ENCODE measurements at regions not wholly inside any gene's neighbourhood (a gene's known extent, or its start where the extent isn't known, plus 50 kb on each side); places are given as distances from the start of the nearest gene placed in this dataset.

GRCh38 chr20:50242548-50242862, 51.9 kb downstream of the CEBPB start:
- H3K4me2 ChIP-seq = no peak overlapping the region
- TF ChIP-seq Cebpa-rat (IDR thresholded peaks at IDR 0.05) = no peak
- no peaks in the 10 kb centered on the region for H3K9me3 ChIP-seq
- no peak overlapping the region for H3K9ac ChIP-seq
- H4K20me1 ChIP-seq = no peaks in the 10 kb centered on the region
- no peaks in the 10 kb centered on the region for H3K27me3 ChIP-seq
- H3K4me3 ChIP-seq = no peak overlapping the region
- no peaks in the 10 kb centered on the region for H3K4me1 ChIP-seq
- H3K36me3 ChIP-seq = no peaks in the 10 kb centered on the region
- H3K27ac ChIP-seq = no peak overlapping the region

GRCh38 chr20:50242863-50243609, 52.4 kb downstream of the CEBPB start:
- Histone ChIP-seq H3K4me2 (no peak overlapping the region), H3K4me3 (no peak overlapping the region), H4K20me1 (no peaks in the 10 kb centered on the region), H3K4me1 (no peaks in the 10 kb centered on the region), H3K9ac (no peak overlapping the region), H3K36me3 (no peaks in the 10 kb centered on the region), H3K9me3 (no peaks in the 10 kb centered on the region), H3K27me3 (no peaks in the 10 kb centered on the region), H3K27ac (no peak overlapping the region)
- TF ChIP-seq Cebpa-rat (IDR thresholded peaks at IDR 0.05) = no peak

GRCh38 chr20:50243610-50244351, 53.2 kb downstream of the CEBPB start:
- Histone ChIP-seq H3K27me3 (no peaks in the 10 kb centered on the region), H3K4me3 (no peak overlapping the region), H3K4me1 (no peaks in the 10 kb centered on the region), H3K4me2 (no peak overlapping the region), H3K9ac (no peak overlapping the region), H3K36me3 (no peaks in the 10 kb centered on the region), H4K20me1 (no peaks in the 10 kb centered on the region), H3K27ac (no peak overlapping the region), H3K9me3 (no peaks in the 10 kb centered on the region)
- TF ChIP-seq Cebpa-rat (IDR thresholded peaks at IDR 0.05) = no peak

- H3K9me3 ChIP-seq = no peaks in the 10 kb centered on the region
- no peak overlapping the region for H3K27ac ChIP-seq
- TF ChIP-seq Cebpa-rat (IDR thresholded peaks at IDR 0.05) = no peak
- no peak overlapping the region for H3K4me2 ChIP-seq
- H3K36me3 ChIP-seq = no peaks in the 10 kb centered on the region
- H3K27me3 ChIP-seq = no peaks in the 10 kb centered on the region
- no peaks in the 10 kb centered on the region for H3K4me1 ChIP-seq
- no peak overlapping the region for H3K4me3 ChIP-seq
- H4K20me1 ChIP-seq = no peaks in the 10 kb centered on the region
- H3K9ac ChIP-seq = no peak overlapping the region
These were observed 53.9 kb downstream of the CEBPB start for GRCh38 chr20:50244352-50245149.

- Histone ChIP-seq H3K27me3 (no peaks in the 10 kb centered on the region), H3K4me1 (no peaks in the 10 kb centered on the region), H3K27ac (no peak overlapping the region), H3K36me3 (no peaks in the 10 kb centered on the region), H3K9ac (no peak overlapping the region), H3K4me2 (no peak overlapping the region), H3K9me3 (no peaks in the 10 kb centered on the region), H3K4me3 (no peak overlapping the region), H4K20me1 (no peaks in the 10 kb centered on the region)
- no peak for TF ChIP-seq Cebpa-rat (IDR thresholded peaks at IDR 0.05)
These were observed 55.1 kb downstream of the CEBPB start for GRCh38 chr20:50245498-50246366.

GRCh38 chr20:50246367-50247195, 56.0 kb downstream of the CEBPB start:
- no peak for TF ChIP-seq Cebpa-rat (IDR thresholded peaks at IDR 0.05)
- H3K4me2 ChIP-seq = no peak overlapping the region
- no peak overlapping the region for H3K9ac ChIP-seq

GRCh38 chr20:50247196-50248094, 56.8 kb downstream of the CEBPB start:
- no peak for TF ChIP-seq Cebpa-rat (IDR thresholded peaks at IDR 0.05)
- Histone ChIP-seq H3K4me1 (no peaks in the 10 kb centered on the region), H3K9me3 (no peaks in the 10 kb centered on the region), H3K4me2 (no peak overlapping the region), H3K27ac (no peak overlapping the region), H3K36me3 (no peaks in the 10 kb centered on the region), H3K4me3 (no peak overlapping the region), H3K9ac (no peak overlapping the region), H3K27me3 (no peaks in the 10 kb centered on the region), H4K20me1 (no peaks in the 10 kb centered on the region)

More at GRCh38 chr20:50246367-50247195, 56.0 kb downstream of the CEBPB start:
- Histone ChIP-seq H3K27me3 (no peaks in the 10 kb centered on the region), H3K36me3 (no peaks in the 10 kb centered on the region), H3K27ac (no peak overlapping the region), H3K4me3 (no peak overlapping the region), H3K9me3 (no peaks in the 10 kb centered on the region), H4K20me1 (no peaks in the 10 kb centered on the region), H3K4me1 (no peaks in the 10 kb centered on the region)

- H3K27me3 ChIP-seq = no peaks in the 10 kb centered on the region
- no peaks in the 10 kb centered on the region for H3K4me1 ChIP-seq
- H3K4me3 ChIP-seq = no peak overlapping the region
- H3K9me3 ChIP-seq = no peaks in the 10 kb centered on the region
- no peak overlapping the region for H3K27ac ChIP-seq
- H3K36me3 ChIP-seq = no peaks in the 10 kb centered on the region
- TF ChIP-seq Cebpa-rat (IDR thresholded peaks at IDR 0.05) = no peak
- no peak overlapping the region for H3K4me2 ChIP-seq
- H3K9ac ChIP-seq = no peak overlapping the region
- H4K20me1 ChIP-seq = no peaks in the 10 kb centered on the region
These were observed 57.5 kb downstream of the CEBPB start for GRCh38 chr20:50248104-50248641.
